Stimulated activated naive B cell treated with anti-CD40 and anti-IgM and Interleukin-4, amounts not matched to agents 10 μg/mL and 1 μg/mL and 100 μg/mL, for 72 hours (primary cell): ENCODE measurements at regions not wholly inside any gene's neighbourhood (a gene's known extent, or its start where the extent isn't known, plus 50 kb on each side); places are given as distances from the start of the nearest gene placed in this dataset.

Experiments used
- ATAC-seq, 2 donors: fragments of 150-1000 bp; cut with Tn5 transposase; replicated peaks; 2 replicates each; pipeline ENCODE4 v1.10.0; 2021; ENCODE audit warnings: moderate library complexity in 1 of 2
- DNase-seq: peaks from one replicate; pipeline ENCODE4 v3.0.0; 2021
- H3K27ac Mint-ChIP-seq: one replicate; pipeline ENCODE4 v1.8.0; 2022; ENCODE audit warnings: mild to moderate bottlenecking, mixed read lengths
- H3K27me3 Mint-ChIP-seq, 2 donors: one replicate each; pipeline ENCODE4 v1.8.0; 2022; ENCODE audit warnings: mixed read lengths in 2 of 2
- H3K36me3 Mint-ChIP-seq, 2 donors: one replicate each; pipeline ENCODE4 v1.8.0; 2022; ENCODE audit warnings: mixed read lengths in 2 of 2, mild to moderate bottlenecking in 1 of 2
- H3K4me1 Mint-ChIP-seq, 2 donors: one replicate each; pipeline ENCODE4 v1.8.0; 2022; ENCODE audit warnings: mixed read lengths in 2 of 2, mild to moderate bottlenecking in 1 of 2
- H3K4me3 Mint-ChIP-seq, 2 donors: one replicate each; pipeline ENCODE4 v1.8.0; 2022; ENCODE audit warnings: mild to moderate bottlenecking in 2 of 2, mixed read lengths in 2 of 2, moderate library complexity in 1 of 2
- H3K9me3 Mint-ChIP-seq, 2 donors: one replicate each; pipeline ENCODE4 v1.8.0; 2022; ENCODE audit warnings: mixed read lengths in 2 of 2, mild to moderate bottlenecking in 1 of 2

DNA sequence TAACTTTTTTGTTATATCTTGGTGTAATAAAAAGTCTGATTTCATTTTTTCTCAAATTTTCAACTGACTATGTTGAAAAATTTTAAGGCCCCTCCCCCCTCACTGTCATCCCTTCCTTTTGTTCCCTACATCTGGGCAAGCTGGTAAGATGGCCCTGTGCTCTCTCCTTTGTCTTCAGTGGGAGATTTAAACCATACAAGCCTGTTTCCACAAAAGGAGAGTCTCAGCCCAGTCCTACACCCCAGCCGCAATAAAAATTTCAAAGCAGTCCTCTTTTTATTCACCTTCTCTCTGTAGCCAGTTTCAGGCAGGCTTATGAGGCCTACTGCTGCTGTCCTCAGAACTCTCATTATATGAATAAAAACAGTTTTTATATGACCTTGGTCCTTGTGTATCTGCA is 630.5 kb downstream of the CBLN2 start:
- Mint-ChIP-seq H3K4me3 (no peak overlapping the region), H3K27ac (no peak overlapping the region), H3K36me3 (no peaks in the 10 kb centered on the region), H3K4me1 (no peaks in the 10 kb centered on the region), H3K27me3 (no peaks in the 10 kb centered on the region), H3K9me3 (peaks cover 0 to 4% of the 10 kb centered on the region in 2 donors)
- DNase-seq = no peak
- ATAC-seq = no peak

DNA sequence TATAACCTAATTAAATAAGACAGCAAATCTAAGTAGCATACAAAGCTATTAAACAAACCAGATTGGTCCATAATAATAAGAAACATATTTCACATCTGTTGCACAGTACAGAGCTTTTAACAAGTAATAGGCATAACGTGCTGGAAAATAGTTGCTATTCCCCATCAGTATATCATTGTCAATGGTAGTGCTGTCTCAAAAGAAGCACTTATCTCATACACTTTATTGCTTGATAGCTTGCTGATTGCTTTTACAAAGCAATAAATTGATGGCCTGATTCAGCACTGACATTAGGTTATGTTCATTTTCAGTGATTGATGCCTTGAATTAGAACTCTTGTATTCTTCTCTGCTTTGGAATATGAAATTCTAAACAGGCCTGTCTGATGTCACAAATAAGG is 641.7 kb downstream of the CBLN2 start:
- no peak overlapping the region for H3K27ac Mint-ChIP-seq
- no peak for ATAC-seq
- H3K4me3 Mint-ChIP-seq = no peak overlapping the region
- H3K36me3 Mint-ChIP-seq = no peaks in the 10 kb centered on the region
- no peaks in the 10 kb centered on the region for H3K4me1 Mint-ChIP-seq
- peaks cover 0 to 7% of the 10 kb centered on the region in 2 donors for H3K9me3 Mint-ChIP-seq
- no peaks in the 10 kb centered on the region for H3K27me3 Mint-ChIP-seq
- DNase-seq = no peak

DNA sequence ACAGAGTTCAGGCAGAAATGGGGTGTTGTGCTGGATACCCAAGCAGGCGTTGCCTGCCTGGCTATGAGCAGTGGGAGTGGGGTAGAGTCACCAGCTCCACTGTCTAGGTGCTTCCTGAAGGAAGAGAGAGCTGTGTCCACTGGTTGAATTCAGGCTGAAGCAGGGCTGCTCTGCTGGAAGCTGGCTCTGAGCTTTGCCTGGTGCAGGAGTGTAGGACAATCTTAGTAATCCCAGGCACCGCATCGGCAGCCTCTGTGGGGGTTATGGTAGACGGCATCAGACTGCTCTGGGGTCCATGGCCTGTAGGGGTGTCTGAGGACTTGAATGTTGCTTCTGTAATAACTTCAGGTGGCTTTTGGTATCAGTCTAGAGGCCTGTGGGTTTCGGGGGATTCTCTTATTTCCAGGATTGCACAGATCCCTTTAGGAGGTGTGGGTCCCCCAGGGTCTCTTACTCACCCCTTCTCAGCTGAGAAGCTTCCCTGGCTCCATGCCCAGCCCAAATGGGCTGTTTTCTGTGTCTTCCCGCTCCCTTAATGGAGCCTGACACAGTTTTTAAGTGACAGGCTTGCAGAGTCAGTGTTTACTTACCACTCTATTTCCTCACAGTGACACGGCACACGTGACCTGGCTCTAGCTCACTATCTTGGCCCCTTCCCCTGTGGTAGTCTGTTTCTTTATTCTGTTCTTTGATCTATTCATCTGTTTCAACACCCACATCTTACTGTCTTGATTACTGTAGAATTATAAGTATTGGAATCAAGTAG is 644.3 kb downstream of the CBLN2 start:
- H3K27ac Mint-ChIP-seq = no peak overlapping the region
- H3K4me1 Mint-ChIP-seq = no peaks in the 10 kb centered on the region
- DNase-seq = no peak
- peaks cover 5 to 7% of the 10 kb centered on the region in 2 donors for H3K9me3 Mint-ChIP-seq
- peak in 1 of 2 donors; percentile 10 for ATAC-seq
- no peaks in the 10 kb centered on the region for H3K27me3 Mint-ChIP-seq
- H3K4me3 Mint-ChIP-seq = no peak overlapping the region
- no peaks in the 10 kb centered on the region for H3K36me3 Mint-ChIP-seq

DNA sequence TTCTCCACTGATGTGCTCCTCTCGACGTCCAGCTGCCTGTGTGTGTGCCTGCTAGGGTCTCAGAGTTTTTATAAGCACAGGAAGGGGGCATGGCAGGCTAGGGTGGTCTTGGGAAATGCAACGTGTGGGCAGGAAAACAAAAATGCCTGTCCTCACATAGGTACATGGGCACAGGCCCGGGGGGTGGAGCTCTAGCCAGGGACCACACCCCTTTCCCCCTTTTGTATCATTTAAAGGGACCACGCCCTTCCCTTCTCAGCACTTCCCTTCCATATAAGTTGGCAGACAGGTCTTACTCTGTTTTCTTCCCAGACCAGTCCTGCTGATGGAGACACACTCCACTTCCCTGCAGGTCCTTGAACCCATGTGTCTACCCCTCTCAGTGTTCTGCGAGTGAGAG is 645.0 kb downstream of the CBLN2 start:
- no peak for ATAC-seq

DNA sequence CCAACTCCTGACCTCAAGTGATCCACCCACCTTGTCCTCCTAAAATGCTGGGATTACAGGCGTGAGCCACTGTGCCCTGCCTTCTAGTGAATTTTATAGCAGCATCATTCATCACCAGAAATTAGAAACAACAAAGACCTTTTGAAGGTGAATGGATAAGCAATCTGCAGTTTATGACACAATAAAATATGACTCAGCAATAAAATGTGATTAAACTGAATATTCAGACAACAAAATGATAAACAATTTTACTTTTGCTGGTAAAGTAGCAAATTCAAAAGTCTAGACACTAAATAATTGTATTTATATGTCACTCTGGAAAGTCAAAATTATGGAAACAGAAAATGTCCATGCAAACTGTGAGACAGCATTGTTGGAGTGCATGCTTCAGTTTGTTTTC is 656.6 kb downstream of the CBLN2 start:
- Mint-ChIP-seq H3K4me1 (no peaks in the 10 kb centered on the region), H3K27me3 (no peaks in the 10 kb centered on the region), H3K9me3 (peaks cover 2 to 9% of the 10 kb centered on the region in 2 donors), H3K27ac (no peak overlapping the region), H3K36me3 (no peaks in the 10 kb centered on the region), H3K4me3 (no peak overlapping the region)
- ATAC-seq = no peak
- no peak for DNase-seq

More for the DNA sequence above, 645.0 kb downstream of the CBLN2 start:
- Mint-ChIP-seq H3K27ac (no peak overlapping the region), H3K4me3 (no peak overlapping the region), H3K36me3 (no peaks in the 10 kb centered on the region), H3K27me3 (no peaks in the 10 kb centered on the region), H3K9me3 (peaks cover 5 to 7% of the 10 kb centered on the region in 2 donors), H3K4me1 (no peaks in the 10 kb centered on the region)
- DNase-seq = no peak

DNA sequence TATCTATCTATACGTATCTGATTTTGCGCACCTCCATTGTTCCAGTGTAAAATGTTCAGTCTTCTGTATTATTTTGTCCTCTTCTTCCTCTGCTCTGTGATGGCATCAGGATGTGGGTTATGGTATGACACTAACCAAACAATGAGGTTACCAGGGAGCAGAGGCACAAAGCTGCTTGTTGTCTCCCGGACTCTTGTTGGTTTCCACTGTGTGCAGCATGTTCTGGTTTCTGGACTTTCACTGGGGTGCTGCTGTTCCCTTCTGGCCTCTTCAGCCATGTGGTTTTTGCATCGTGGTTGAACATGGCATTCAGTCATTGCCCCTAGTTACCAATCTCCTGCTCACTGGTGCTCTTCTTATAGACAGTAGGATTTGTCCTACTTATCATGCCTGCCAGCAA is 665.9 kb downstream of the CBLN2 start:
- H3K4me1 Mint-ChIP-seq = no peaks in the 10 kb centered on the region
- no peaks in the 10 kb centered on the region for H3K27me3 Mint-ChIP-seq
- no peak overlapping the region for H3K4me3 Mint-ChIP-seq
- no peak for ATAC-seq
- DNase-seq = no peak
- H3K36me3 Mint-ChIP-seq = no peaks in the 10 kb centered on the region
- no peak overlapping the region for H3K27ac Mint-ChIP-seq
- peaks cover 0 to 4% of the 10 kb centered on the region in 2 donors for H3K9me3 Mint-ChIP-seq

DNA sequence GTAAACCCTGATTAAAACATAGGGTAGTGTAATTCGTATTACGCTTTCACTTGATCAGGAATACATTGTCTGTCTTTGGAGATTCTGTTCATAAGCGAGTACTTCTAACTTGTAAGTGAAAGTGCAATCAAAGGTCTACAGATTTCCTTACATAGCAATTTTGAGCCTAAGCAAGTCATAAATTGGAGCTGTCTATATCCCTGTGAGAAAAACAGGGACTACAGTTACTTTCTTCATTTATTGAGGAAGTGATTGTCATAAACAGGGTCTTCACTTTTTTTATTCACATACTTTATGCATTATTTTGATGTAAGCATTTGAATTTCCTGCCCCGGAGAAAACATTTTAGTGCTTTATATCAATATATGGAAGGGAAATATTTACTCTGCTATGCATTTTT is 670.4 kb downstream of the CBLN2 start:
- no peak overlapping the region for H3K27ac Mint-ChIP-seq
- no peak overlapping the region for H3K4me3 Mint-ChIP-seq
- H3K9me3 Mint-ChIP-seq = peaks cover 0 to 9% of the 10 kb centered on the region in 2 donors
- H3K4me1 Mint-ChIP-seq = no peaks in the 10 kb centered on the region
- ATAC-seq (no peak), DNase-seq (no peak)
- no peaks in the 10 kb centered on the region for H3K27me3 Mint-ChIP-seq
- no peaks in the 10 kb centered on the region for H3K36me3 Mint-ChIP-seq

DNA sequence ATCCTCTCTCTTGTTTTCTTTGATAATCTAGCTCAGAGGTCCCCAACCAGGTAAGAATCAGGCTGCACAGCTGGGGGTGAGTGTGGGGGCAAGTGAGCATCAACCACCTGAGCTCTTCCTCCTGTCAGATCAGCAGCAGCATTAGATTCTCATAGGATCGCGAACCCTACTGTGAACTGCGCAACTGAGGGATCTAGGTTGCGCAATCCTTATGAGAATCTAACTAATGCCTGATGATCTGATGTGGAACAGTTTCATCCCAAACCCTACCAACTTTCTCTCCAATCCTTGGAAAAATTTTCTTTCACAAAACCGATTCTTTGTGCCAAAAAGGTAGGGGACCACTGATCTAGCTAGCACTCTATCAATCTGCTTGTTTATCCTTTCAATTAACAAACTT is 678.3 kb downstream of the CBLN2 start:
- no peaks in the 10 kb centered on the region for H3K36me3 Mint-ChIP-seq
- H3K4me1 Mint-ChIP-seq = no peaks in the 10 kb centered on the region
- ATAC-seq = no peak
- no peak for DNase-seq
- no peak overlapping the region for H3K4me3 Mint-ChIP-seq
- H3K27ac Mint-ChIP-seq = no peak overlapping the region
- H3K27me3 Mint-ChIP-seq = no peaks in the 10 kb centered on the region
- peaks cover 0 to 3% of the 10 kb centered on the region in 2 donors for H3K9me3 Mint-ChIP-seq

DNA sequence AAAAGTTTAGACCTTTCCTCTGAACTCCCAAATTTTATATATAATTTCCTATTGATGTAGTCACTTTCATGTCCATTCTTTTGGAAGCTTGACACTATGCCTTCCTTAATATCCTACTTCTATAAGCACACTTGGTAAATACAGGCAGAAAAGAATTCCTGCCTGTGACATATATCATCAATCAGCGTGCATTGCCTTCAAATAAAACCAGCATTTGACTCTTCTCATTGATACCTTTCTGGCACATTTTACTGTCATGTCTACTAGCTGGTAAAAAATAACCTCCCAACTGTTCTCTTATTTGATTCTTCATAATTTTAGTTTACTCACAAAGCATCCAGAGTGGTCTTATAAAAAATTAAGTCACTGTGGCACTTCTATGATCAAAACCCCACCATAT is 693.5 kb downstream of the CBLN2 start:
- Mint-ChIP-seq H3K9me3 (peaks cover 15 to 18% of the 10 kb centered on the region in 2 donors), H3K4me3 (no peak overlapping the region), H3K27me3 (no peaks in the 10 kb centered on the region), H3K36me3 (peaks cover 0 to 2% of the 10 kb centered on the region in 2 donors), H3K4me1 (no peaks in the 10 kb centered on the region), H3K27ac (no peak overlapping the region)
- no peak for ATAC-seq
- DNase-seq = no peak

DNA sequence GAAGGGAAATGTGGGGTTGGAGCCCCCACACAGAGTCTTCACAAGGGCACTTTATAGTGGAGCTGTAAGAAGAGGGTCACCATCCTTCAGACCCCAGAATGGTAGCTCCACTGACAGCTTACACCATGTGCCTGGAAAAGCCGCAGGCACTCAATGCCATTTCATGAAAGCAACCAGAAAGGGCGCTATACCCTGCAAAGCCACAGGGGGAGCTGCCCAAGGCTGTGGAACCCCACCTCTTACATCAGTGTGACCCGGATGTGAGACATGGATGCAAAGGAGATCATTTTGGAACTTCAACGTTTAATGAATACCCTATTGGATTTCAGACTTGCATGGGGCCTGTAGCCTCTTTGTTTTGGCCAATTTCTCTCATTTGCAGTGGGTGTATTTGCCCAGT is 694.7 kb downstream of the CBLN2 start:
- no peaks in the 10 kb centered on the region for H3K27me3 Mint-ChIP-seq
- no peak overlapping the region for H3K27ac Mint-ChIP-seq
- H3K4me1 Mint-ChIP-seq = no peaks in the 10 kb centered on the region
- H3K9me3 Mint-ChIP-seq = peaks cover 15 to 18% of the 10 kb centered on the region in 2 donors
- no peak overlapping the region for H3K4me3 Mint-ChIP-seq
- no peak for ATAC-seq
- H3K36me3 Mint-ChIP-seq = peaks cover 0 to 2% of the 10 kb centered on the region in 2 donors
- DNase-seq = no peak

DNA sequence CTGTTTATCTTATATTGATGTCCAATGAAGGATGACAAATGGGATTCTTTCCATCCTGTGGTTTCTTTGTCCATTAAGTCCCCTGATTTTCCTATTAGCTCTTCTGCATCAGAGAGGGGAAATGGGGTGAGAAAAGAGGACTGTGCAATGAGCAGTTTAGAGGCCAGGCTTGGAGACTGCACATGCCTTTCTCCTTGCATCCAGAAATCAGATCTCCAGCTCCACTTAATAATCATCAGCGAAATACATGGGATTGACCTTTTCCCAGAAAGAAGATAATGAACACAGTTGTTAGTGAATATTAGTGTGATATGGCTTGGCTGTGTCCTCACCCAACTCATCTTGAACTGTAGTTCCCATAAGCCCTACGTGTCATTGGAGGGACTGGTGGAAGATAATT is 697.4 kb downstream of the CBLN2 start:
- Mint-ChIP-seq H3K36me3 (peaks cover 0 to 2% of the 10 kb centered on the region in 2 donors), H3K4me1 (no peaks in the 10 kb centered on the region), H3K27ac (no peak overlapping the region), H3K4me3 (no peak overlapping the region), H3K9me3 (peaks cover 15 to 18% of the 10 kb centered on the region in 2 donors), H3K27me3 (no peaks in the 10 kb centered on the region)
- no peak for DNase-seq
- no peak for ATAC-seq

DNA sequence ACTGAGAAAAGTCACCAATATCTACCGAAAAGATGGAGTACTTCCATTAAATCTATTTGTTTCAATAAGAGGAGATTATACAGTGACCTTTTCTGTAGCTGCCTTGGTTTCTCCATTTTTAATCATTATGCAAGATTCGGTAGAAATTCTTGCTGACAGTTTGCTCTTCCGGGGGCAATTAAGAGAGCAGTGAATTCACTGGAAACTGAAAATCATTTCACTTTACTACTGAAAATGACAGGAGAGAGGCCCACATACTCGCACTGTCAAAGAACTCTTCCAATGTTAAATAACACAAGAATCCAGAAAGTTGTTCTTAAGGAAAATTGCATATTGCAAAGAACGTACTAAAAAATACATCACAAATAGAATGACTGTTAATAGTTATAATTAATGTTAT is 699.3 kb downstream of the CBLN2 start:
- H3K9me3 Mint-ChIP-seq = peaks cover 8 to 13% of the 10 kb centered on the region in 2 donors
- ATAC-seq = no peak

DNA sequence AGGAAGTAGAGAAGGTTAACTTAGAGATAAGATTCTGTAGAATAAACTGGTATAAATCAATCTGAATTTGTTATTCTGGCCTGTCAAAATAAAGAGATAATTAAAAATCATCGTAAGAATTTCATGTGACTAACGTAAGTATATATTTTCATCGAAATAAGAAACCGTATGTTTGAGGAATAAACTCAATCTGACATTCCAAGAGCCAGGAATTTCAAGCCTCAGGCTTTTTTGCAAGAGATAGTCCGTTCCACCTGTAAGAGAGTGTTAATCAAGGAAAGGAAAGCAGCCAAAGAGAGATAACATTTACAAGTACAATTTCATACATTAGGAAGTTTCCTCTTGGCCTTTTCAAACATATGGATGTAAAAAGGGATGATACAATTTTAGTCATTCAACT is 701.5 kb downstream of the CBLN2 start:
- Mint-ChIP-seq H3K4me1 (no peaks in the 10 kb centered on the region), H3K9me3 (peaks cover 0 to 6% of the 10 kb centered on the region in 2 donors), H3K4me3 (no peak overlapping the region), H3K36me3 (no peaks in the 10 kb centered on the region), H3K27ac (no peak overlapping the region), H3K27me3 (no peaks in the 10 kb centered on the region)
- no peak for DNase-seq
- ATAC-seq = no peak

More for the DNA sequence above, 699.3 kb downstream of the CBLN2 start:
- Mint-ChIP-seq H3K27me3 (no peaks in the 10 kb centered on the region), H3K27ac (no peak overlapping the region), H3K4me1 (no peaks in the 10 kb centered on the region), H3K36me3 (peaks cover 0 to 2% of the 10 kb centered on the region in 2 donors), H3K4me3 (no peak overlapping the region)
- DNase-seq = no peak

DNA sequence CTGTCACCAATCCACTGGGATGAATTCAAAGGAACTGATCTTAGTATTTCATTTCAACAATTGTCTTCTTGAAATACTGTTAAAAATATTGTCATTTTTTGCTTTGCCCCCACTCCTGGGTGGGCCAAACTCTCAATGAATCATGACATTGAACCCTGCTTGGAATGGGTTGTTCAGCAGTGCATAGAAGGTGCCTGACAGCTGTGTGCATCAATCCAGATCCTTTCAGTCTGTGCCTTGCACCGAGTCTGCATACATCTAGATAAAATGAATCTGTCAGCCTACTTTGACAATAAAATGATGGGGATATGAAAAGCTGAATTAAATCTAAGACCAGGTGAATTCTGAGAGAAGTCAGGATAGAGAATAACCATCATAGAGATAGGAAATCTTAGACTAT is 706.6 kb downstream of the CBLN2 start:
- Mint-ChIP-seq H3K4me3 (no peak overlapping the region), H3K36me3 (no peaks in the 10 kb centered on the region), H3K27me3 (no peaks in the 10 kb centered on the region), H3K4me1 (no peaks in the 10 kb centered on the region), H3K27ac (no peak overlapping the region), H3K9me3 (no peaks in the 10 kb centered on the region)
- ATAC-seq = no peak
- DNase-seq = no peak

DNA sequence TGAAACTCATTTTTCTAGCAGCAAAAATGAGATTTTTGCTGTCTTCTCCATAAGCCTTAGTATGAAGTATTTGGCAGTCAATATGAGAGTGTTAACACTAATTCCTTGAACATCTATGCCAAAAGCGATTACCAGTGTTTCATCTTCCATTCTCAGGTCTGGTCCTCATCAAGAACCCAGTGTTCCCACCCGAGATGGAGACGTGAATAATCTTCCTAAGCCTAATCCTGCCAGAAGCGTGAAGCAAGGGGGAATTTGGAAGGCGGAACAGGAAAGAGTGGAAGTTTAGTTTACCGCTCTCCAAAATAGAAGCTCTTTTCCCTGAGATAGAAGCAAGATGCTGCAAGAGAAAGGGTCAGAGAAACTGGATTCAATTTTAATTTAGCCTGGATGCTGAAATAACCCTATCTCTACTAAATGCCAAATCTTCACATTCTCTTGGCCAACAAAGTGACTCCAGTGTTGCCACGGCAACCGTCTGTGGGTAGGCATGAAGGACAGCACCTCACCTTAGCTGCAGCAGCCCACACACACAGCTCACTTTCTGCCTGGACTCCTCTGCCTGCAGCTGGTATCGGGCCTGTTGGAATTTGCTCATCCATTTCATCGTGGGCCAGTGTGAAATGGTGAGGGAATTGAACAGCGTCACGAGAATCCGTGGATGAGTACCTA is 711.1 kb downstream of the CBLN2 start:
- Mint-ChIP-seq H3K36me3 (no peaks in the 10 kb centered on the region), H3K27me3 (no peaks in the 10 kb centered on the region), H3K9me3 (no peaks in the 10 kb centered on the region), H3K27ac (no peak overlapping the region), H3K4me1 (no peaks in the 10 kb centered on the region), H3K4me3 (no peak overlapping the region)
- DNase-seq = no peak
- ATAC-seq = no peak
